ENCODE measurements at regions not wholly inside any gene's neighbourhood (a gene's known extent, or its start where the extent isn't known, plus 50 kb on each side); places are given as distances from the start of the nearest gene placed in this dataset.

DNA sequence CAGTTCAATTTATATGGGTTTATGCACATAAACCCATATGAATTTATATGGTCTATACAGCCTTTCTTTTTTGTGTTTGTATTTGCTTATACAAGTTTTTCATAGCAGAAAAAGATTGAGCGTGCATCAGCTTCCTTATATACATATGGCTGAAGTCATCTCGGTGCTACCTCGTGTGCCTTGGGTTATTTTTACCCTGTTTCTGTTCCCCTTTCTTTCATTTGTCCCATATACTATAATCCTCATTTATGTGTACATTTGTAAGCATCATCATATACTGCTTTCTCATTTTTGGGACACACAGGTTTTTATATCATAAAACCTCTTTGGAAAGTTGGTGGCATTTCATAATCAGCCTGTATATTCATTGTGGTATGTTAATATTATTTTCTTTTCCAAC lies 107.8 kb upstream of the ADAMTSL1 start:
- Histone ChIP-seq H3K4me2 (ENCODE audit: low read depth, low read length, poor library complexity, severe bottlenecking) (no peak overlapping the region), H2AFZ (ENCODE audit: low read depth, low read length, severe bottlenecking) (no peak overlapping the region), H3K9me3 (ENCODE audit: insufficient read depth, low read length) (no peaks in the 10 kb centered on the region), H3K79me2 (ENCODE audit: insufficient read depth, low read length) (no peaks in the 10 kb centered on the region), H3K9me2 (replicated peaks; ENCODE audit: insufficient read depth, low read length) (no peaks in the 10 kb centered on the region), H3K27me3 (ENCODE audit: low read length) (no peaks in the 10 kb centered on the region), H3K36me3 (ENCODE audit: low read length) (no peaks in the 10 kb centered on the region), H3F3A (ENCODE audit: insufficient read depth) (no peaks in the 10 kb centered on the region), H3K4me3 (ENCODE audit: insufficient read depth, low read length, poor library complexity, severe bottlenecking) (no peak overlapping the region), H3K9ac (ENCODE audit: low read length) (no peak overlapping the region), H4K20me1 (ENCODE audit: low read depth, low read length) (no peaks in the 10 kb centered on the region), H3K27ac (ENCODE audit: low read depth, low read length) (no peak overlapping the region)
- TF ChIP-seq, protein P1, sequence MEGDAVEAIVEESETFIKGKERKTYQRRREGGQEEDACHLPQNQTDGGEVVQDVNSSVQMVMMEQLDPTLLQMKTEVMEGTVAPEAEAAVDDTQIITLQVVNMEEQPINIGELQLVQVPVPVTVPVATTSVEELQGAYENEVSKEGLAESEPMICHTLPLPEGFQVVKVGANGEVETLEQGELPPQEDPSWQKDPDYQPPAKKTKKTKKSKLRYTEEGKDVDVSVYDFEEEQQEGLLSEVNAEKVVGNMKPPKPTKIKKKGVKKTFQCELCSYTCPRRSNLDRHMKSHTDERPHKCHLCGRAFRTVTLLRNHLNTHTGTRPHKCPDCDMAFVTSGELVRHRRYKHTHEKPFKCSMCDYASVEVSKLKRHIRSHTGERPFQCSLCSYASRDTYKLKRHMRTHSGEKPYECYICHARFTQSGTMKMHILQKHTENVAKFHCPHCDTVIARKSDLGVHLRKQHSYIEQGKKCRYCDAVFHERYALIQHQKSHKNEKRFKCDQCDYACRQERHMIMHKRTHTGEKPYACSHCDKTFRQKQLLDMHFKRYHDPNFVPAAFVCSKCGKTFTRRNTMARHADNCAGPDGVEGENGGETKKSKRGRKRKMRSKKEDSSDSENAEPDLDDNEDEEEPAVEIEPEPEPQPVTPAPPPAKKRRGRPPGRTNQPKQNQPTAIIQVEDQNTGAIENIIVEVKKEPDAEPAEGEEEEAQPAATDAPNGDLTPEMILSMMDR (IDR thresholded peaks at IDR 0.05; ENCODE audit: insufficient read depth, low read length, poor library complexity, severe bottlenecking): no peak
- no peak for TF ChIP-seq EZH2phosphoT487 (conservative IDR thresholded peaks at IDR 0.05; ENCODE audit: low read length)

DNA sequence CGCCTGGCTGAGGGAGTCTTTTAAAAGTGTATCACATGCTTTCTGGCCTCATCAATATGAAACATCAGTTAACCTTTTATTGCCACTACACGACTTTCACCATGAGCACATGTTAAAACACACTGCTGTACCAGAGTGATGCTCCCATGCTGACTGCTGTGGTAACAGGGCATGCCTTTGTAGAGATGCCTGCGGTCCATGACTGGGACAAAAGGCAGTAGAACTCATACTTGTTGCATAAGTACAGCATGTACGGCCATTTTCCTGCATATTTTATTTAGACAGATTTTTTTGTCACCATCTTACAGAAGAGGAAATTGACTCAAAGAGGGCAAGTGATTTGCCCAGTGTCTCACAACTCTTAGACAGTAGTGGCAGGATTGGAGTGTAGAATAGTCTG lies 105.7 kb upstream of the ADAMTSL1 start:
- TF ChIP-seq, protein P1 (IDR thresholded peaks at IDR 0.05; ENCODE audit: insufficient read depth, low read length, poor library complexity, severe bottlenecking): no peak
- no peak for TF ChIP-seq EZH2phosphoT487 (conservative IDR thresholded peaks at IDR 0.05; ENCODE audit: low read length)
- H3K9me3 ChIP-seq (ENCODE audit: insufficient read depth, low read length): no peaks in the 10 kb centered on the region
- H3K4me3 ChIP-seq (ENCODE audit: insufficient read depth, low read length, poor library complexity, severe bottlenecking): no peak overlapping the region
- H3K4me2 ChIP-seq (ENCODE audit: low read depth, low read length, poor library complexity, severe bottlenecking): no peak overlapping the region
- H3K79me2 ChIP-seq (ENCODE audit: insufficient read depth, low read length): no peaks in the 10 kb centered on the region
- H2AFZ ChIP-seq (ENCODE audit: low read depth, low read length, severe bottlenecking): no peak overlapping the region
- H3F3A ChIP-seq (ENCODE audit: insufficient read depth): no peaks in the 10 kb centered on the region
- no peaks in the 10 kb centered on the region for H3K27me3 ChIP-seq (ENCODE audit: low read length)
- no peaks in the 10 kb centered on the region for H3K9me2 ChIP-seq (replicated peaks; ENCODE audit: insufficient read depth, low read length)
- no peaks in the 10 kb centered on the region for H3K36me3 ChIP-seq (ENCODE audit: low read length)
- no peak overlapping the region for H3K9ac ChIP-seq (ENCODE audit: low read length)
- H4K20me1 ChIP-seq (ENCODE audit: low read depth, low read length): no peaks in the 10 kb centered on the region
- no peak overlapping the region for H3K27ac ChIP-seq (ENCODE audit: low read depth, low read length)

DNA sequence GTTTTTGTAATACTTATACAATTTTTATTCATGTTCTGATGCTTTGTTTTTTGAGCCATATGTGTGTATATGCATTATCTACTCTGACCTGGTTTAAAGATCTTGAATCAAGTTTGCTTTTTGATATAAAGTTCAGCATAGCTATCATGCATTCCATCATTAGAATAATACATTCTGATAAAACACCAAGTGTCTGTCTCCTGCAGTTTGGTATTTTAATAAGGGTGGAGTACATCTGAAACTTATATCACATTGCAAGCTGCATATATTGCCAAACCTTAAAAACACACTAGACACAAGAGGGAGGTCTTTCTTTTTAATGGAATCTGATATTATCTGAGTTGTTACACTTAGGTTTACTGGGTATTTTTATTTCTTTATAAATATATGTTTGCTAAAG lies 102.8 kb upstream of the ADAMTSL1 start:
- Histone ChIP-seq H3K9me3 (ENCODE audit: insufficient read depth, low read length) (no peaks in the 10 kb centered on the region), H3K79me2 (ENCODE audit: insufficient read depth, low read length) (no peaks in the 10 kb centered on the region), H3K4me3 (ENCODE audit: insufficient read depth, low read length, poor library complexity, severe bottlenecking) (no peak overlapping the region), H3K9me2 (replicated peaks; ENCODE audit: insufficient read depth, low read length) (no peaks in the 10 kb centered on the region), H3F3A (ENCODE audit: insufficient read depth) (no peaks in the 10 kb centered on the region), H3K9ac (ENCODE audit: low read length) (no peak overlapping the region), H3K36me3 (ENCODE audit: low read length) (no peaks in the 10 kb centered on the region), H3K27me3 (ENCODE audit: low read length) (no peaks in the 10 kb centered on the region), H3K27ac (ENCODE audit: low read depth, low read length) (no peak overlapping the region), H2AFZ (ENCODE audit: low read depth, low read length, severe bottlenecking) (no peak overlapping the region), H4K20me1 (ENCODE audit: low read depth, low read length) (no peaks in the 10 kb centered on the region), H3K4me2 (ENCODE audit: low read depth, low read length, poor library complexity, severe bottlenecking) (no peak overlapping the region)
- TF ChIP-seq EZH2phosphoT487 (conservative IDR thresholded peaks at IDR 0.05; ENCODE audit: low read length): no peak
- TF ChIP-seq, protein P1 (IDR thresholded peaks at IDR 0.05; ENCODE audit: insufficient read depth, low read length, poor library complexity, severe bottlenecking): no peak

Data from SU-DHL-6 (cell line).